Cardiac fibroblast (primary cell): ENCODE measurements at regions not wholly inside any gene's neighbourhood (a gene's known extent, or its start where the extent isn't known, plus 50 kb on each side); places are given as distances from the start of the nearest gene placed in this dataset.
"Not testable (repeated sequence)": the region's sequence is repeated elsewhere in the genome, so short reads cannot be mapped to it uniquely, and the experiment has no call there.

Source experiments
- DNase-seq, 2 donors: peaks; one replicate each; pipeline versions ENCODE4 v3.0.0 to v3.0.0-alpha.2; 2010; ENCODE audit warnings: low read depth in 2 of 2
- H3K4me3 ChIP-seq, 2 donors: replicated peaks in 1 of 2; 1 replicate in 1 of 2; 2 replicates in 1 of 2; pipeline ENCODE4 v1.5.1; 2011; ENCODE audit warnings: low read depth in 2 of 2, low read length in 2 of 2, mild to moderate bottlenecking in 2 of 2, moderate library complexity in 1 of 2
- CTCF ChIP-seq: IDR thresholded peaks from one replicate; pipeline ENCODE4 v1.5.1; 2011; ENCODE audit warnings: low read depth, mild to moderate bottlenecking, low read length, inconsistent platforms

- no peak for TF ChIP-seq CTCF
- no peak for DNase-seq
- H3K4me3 ChIP-seq: no peak overlapping the region
These were observed 76.2 kb upstream of the TOP3B start for GRCh38 chr22:22058633-22059290.

GRCh38 chr22:22057617-22058378 lies 75.2 kb upstream of the TOP3B start:
- DNase-seq: no peak
- H3K4me3 ChIP-seq: no peak overlapping the region
- TF ChIP-seq CTCF: no peak

GRCh38 chr22:22056809-22057594 lies 74.4 kb upstream of the TOP3B start:
- H3K4me3 ChIP-seq, DNase-seq: not testable (repeated sequence)

GRCh38 chr22:22052548-22053139 lies 70.1 kb upstream of the TOP3B start:
- H3K4me3 ChIP-seq: not testable (repeated sequence)

GRCh38 chr22:22051032-22051431 lies 68.4 kb upstream of the TOP3B start:
- not testable (repeated sequence) for DNase-seq, H3K4me3 ChIP-seq

More at GRCh38 chr22:22052548-22053139, 70.1 kb upstream of the TOP3B start:
- not testable (repeated sequence) for DNase-seq

- H3K4me3 ChIP-seq: no peak overlapping the region
- TF ChIP-seq CTCF: no peak
- no peak for DNase-seq
These were observed 67.7 kb upstream of the TOP3B start for GRCh38 chr22:22050141-22050775.

GRCh38 chr22:22049684-22050083 lies 67.1 kb upstream of the TOP3B start:
- no peak overlapping the region for H3K4me3 ChIP-seq
- TF ChIP-seq CTCF: no peak
- DNase-seq: no peak
